ENCODE measurements at regions not wholly inside any gene's neighbourhood (a gene's known extent, or its start where the extent isn't known, plus 50 kb on each side); places are given as distances from the start of the nearest gene placed in this dataset.

DNA sequence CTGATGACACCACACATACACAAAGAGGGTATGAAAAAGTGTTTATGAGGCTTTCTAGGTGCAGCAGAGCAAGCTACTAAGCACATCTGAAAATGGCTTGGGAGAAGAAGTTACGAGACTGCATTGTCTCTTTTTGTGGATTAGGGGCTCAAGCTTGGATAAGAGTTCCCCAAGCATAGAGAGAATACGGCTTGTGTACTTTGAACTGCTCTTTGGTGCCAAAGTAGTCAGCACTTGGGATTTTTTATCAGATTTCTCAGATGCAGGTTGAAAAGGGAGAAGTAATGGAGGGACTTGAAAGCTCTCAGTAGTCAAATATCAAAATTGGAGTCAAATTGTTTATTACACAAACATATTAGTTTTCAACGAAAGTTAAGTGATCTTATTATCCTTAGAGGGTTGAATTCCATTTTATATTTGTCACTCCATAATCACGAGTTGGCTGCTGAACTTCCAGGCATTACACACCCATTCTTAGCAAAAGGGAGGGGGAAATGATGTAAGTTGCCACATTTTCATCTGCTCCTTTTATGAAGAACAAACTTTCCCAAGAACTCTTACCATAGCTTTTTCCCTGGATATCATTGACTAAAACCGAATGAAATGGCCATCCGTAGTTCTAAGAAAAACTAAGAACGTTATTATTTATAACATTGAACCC lies 1904.9 kb downstream of the PCDH7 start:
- TF ChIP-seq, protein P1, sequence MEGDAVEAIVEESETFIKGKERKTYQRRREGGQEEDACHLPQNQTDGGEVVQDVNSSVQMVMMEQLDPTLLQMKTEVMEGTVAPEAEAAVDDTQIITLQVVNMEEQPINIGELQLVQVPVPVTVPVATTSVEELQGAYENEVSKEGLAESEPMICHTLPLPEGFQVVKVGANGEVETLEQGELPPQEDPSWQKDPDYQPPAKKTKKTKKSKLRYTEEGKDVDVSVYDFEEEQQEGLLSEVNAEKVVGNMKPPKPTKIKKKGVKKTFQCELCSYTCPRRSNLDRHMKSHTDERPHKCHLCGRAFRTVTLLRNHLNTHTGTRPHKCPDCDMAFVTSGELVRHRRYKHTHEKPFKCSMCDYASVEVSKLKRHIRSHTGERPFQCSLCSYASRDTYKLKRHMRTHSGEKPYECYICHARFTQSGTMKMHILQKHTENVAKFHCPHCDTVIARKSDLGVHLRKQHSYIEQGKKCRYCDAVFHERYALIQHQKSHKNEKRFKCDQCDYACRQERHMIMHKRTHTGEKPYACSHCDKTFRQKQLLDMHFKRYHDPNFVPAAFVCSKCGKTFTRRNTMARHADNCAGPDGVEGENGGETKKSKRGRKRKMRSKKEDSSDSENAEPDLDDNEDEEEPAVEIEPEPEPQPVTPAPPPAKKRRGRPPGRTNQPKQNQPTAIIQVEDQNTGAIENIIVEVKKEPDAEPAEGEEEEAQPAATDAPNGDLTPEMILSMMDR (IDR thresholded peaks at IDR 0.05) = no peak
- TF ChIP-seq POLR2A (IDR thresholded peaks at IDR 0.05) (no peak), POLR2AphosphoS5 (IDR thresholded peaks at IDR 0.05) (no peak)
